ENCODE measurements at regions not wholly inside any gene's neighbourhood (a gene's known extent, or its start where the extent isn't known, plus 50 kb on each side); places are given as distances from the start of the nearest gene placed in this dataset.

- H3K9me3 ChIP-seq (ENCODE audit: control insufficient read depth in 1 of 2, low read length in 2 of 2): no peaks in the 10 kb centered on the region
- H3K27ac ChIP-seq (ENCODE audit: low read length): no peak overlapping the region
- no peaks in the 10 kb centered on the region for H3K27me3 ChIP-seq (ENCODE audit: low read depth, low read length)
- H3K4me3 ChIP-seq (ENCODE audit: low read depth in 1 of 2, low read length in 2 of 2): no peak overlapping the region
- no peaks in the 10 kb centered on the region for H3K4me1 ChIP-seq (ENCODE audit: control insufficient read depth in 1 of 2, insufficient read depth in 2 of 2, low read length in 2 of 2)
- H3K36me3 ChIP-seq (ENCODE audit: control insufficient read depth in 1 of 2, insufficient read depth in 2 of 2, low read length in 2 of 2): no peaks in the 10 kb centered on the region
These were observed 345.0 kb upstream of the PCDH15 start for GRCh38 chr10:55146032-55146431.

GRCh38 chr10:55144001-55144400 lies 343.0 kb upstream of the PCDH15 start:
- no peaks in the 10 kb centered on the region for H3K4me1 ChIP-seq (ENCODE audit: control insufficient read depth in 1 of 2, insufficient read depth in 2 of 2, low read length in 2 of 2)
- H3K27ac ChIP-seq (ENCODE audit: low read length): no peak overlapping the region
- no peaks in the 10 kb centered on the region for H3K9me3 ChIP-seq (ENCODE audit: control insufficient read depth in 1 of 2, low read length in 2 of 2)
- no peaks in the 10 kb centered on the region for H3K27me3 ChIP-seq (ENCODE audit: low read depth, low read length)
- H3K36me3 ChIP-seq (ENCODE audit: control insufficient read depth in 1 of 2, insufficient read depth in 2 of 2, low read length in 2 of 2): no peaks in the 10 kb centered on the region
- H3K4me3 ChIP-seq (ENCODE audit: low read depth in 1 of 2, low read length in 2 of 2): no peak overlapping the region

- H3K9me3 ChIP-seq (ENCODE audit: control insufficient read depth in 1 of 2, low read length in 2 of 2): no peaks in the 10 kb centered on the region
- no peaks in the 10 kb centered on the region for H3K27me3 ChIP-seq (ENCODE audit: low read depth, low read length)
These were observed 340.9 kb upstream of the PCDH15 start for GRCh38 chr10:55141892-55142291.

DNA sequence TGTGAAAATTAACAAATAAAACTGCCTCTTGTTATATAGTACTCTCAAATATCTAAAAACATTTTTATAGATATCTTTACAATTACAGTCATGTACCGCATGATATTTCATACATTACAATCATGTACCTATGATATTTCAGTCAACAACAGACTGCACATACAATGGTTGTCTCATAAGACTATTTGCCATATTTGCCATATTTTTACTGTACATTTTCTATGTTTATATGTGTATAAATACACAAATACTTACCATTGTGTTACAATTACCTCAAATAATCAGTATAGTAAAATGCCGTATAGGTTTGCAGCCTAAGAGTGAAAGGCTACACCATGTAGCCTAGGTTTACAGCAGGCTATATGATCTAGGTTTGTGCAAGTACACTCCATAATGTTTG lies 336.0 kb upstream of the PCDH15 start:
- H3K4me1 ChIP-seq (ENCODE audit: control insufficient read depth in 1 of 2, insufficient read depth in 2 of 2, low read length in 2 of 2): no peaks in the 10 kb centered on the region
- H3K4me3 ChIP-seq (ENCODE audit: low read depth in 1 of 2, low read length in 2 of 2): no peak overlapping the region
- H3K27me3 ChIP-seq (ENCODE audit: low read depth, low read length): no peaks in the 10 kb centered on the region

More at GRCh38 chr10:55141892-55142291, 340.9 kb upstream of the PCDH15 start:
- Histone ChIP-seq H3K27ac (ENCODE audit: low read length) (no peak overlapping the region), H3K4me1 (ENCODE audit: control insufficient read depth in 1 of 2, insufficient read depth in 2 of 2, low read length in 2 of 2) (no peaks in the 10 kb centered on the region), H3K36me3 (ENCODE audit: control insufficient read depth in 1 of 2, insufficient read depth in 2 of 2, low read length in 2 of 2) (no peaks in the 10 kb centered on the region), H3K4me3 (ENCODE audit: low read depth in 1 of 2, low read length in 2 of 2) (no peak overlapping the region)

GRCh38 chr10:55104738-55105137 lies 303.7 kb upstream of the PCDH15 start:
- no peaks in the 10 kb centered on the region for H3K36me3 ChIP-seq (ENCODE audit: control insufficient read depth in 1 of 2, insufficient read depth in 2 of 2, low read length in 2 of 2)
- no peaks in the 10 kb centered on the region for H3K27me3 ChIP-seq (ENCODE audit: low read depth, low read length)
- no peaks in the 10 kb centered on the region for H3K9me3 ChIP-seq (ENCODE audit: control insufficient read depth in 1 of 2, low read length in 2 of 2)
- H3K4me1 ChIP-seq (ENCODE audit: control insufficient read depth in 1 of 2, insufficient read depth in 2 of 2, low read length in 2 of 2): no peaks in the 10 kb centered on the region
- H3K27ac ChIP-seq (ENCODE audit: low read length): no peak overlapping the region
- no peak overlapping the region for H3K4me3 ChIP-seq (ENCODE audit: low read depth in 1 of 2, low read length in 2 of 2)

More for the DNA sequence above, 336.0 kb upstream of the PCDH15 start:
- H3K36me3 ChIP-seq (ENCODE audit: control insufficient read depth in 1 of 2, insufficient read depth in 2 of 2, low read length in 2 of 2): no peaks in the 10 kb centered on the region
- peaks cover 0 to 2% of the 10 kb centered on the region in 2 donors for H3K9me3 ChIP-seq (ENCODE audit: control insufficient read depth in 1 of 2, low read length in 2 of 2)
- H3K27ac ChIP-seq (ENCODE audit: low read length): no peak overlapping the region

DNA sequence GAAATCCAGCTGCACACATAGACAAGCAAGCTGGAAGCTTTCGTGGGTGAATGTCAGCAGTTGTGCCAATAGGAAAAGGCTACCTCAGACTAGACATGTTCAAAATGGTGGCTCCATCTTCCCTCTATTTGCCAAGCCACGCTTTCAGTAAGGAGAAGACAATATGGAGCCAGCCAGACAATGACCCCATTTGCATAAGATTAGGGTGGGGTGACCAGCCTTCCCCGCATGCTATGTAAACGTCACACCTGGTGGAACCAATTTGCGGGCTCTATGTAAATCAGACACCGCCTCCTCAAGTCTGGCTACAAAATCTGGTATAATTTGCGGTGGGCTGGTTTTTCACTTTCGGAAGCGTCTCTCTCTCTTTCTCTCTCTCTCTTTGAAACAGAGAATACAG lies 297.4 kb upstream of the PCDH15 start:
- Histone ChIP-seq H3K36me3 (ENCODE audit: control insufficient read depth in 1 of 2, insufficient read depth in 2 of 2, low read length in 2 of 2) (no peaks in the 10 kb centered on the region), H3K4me3 (ENCODE audit: low read depth in 1 of 2, low read length in 2 of 2) (no peak overlapping the region), H3K27me3 (ENCODE audit: low read depth, low read length) (no peaks in the 10 kb centered on the region), H3K4me1 (ENCODE audit: control insufficient read depth in 1 of 2, insufficient read depth in 2 of 2, low read length in 2 of 2) (no peaks in the 10 kb centered on the region), H3K27ac (ENCODE audit: low read length) (no peak overlapping the region), H3K9me3 (ENCODE audit: control insufficient read depth in 1 of 2, low read length in 2 of 2) (no peaks in the 10 kb centered on the region)

DNA sequence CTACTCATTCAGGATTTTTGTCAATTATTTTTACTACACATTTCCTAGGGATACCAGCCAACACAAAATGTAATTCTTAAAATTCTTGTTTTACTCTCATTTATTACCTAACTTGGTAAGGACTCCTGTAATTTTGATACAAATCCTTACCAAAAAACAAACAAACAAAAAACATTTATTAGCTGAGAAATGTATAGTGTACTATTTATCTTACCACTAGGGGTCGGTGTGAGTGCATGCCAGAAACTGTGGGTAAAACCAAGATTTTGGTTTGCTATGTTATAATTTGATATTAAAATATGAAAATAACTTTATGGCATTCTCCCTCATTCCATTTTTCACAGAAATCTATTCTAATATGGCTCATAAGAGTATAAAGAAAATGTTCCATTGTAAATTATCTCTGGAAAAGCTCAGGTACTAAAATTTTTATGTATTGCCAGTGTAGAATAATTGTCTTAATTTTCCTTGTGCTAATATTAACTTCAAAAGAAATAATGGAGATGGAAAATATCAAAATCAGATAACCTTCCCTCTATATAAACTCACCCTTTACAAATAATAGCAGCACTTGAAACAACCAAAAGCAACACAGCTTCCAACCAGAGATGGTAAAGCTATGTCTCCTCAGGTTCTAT lies 290.8 kb upstream of the PCDH15 start:
- H3K4me1 ChIP-seq (ENCODE audit: control insufficient read depth in 1 of 2, insufficient read depth in 2 of 2, low read length in 2 of 2): no peaks in the 10 kb centered on the region
- H3K4me3 ChIP-seq (ENCODE audit: low read depth in 1 of 2, low read length in 2 of 2): no peak overlapping the region
- no peaks in the 10 kb centered on the region for H3K27me3 ChIP-seq (ENCODE audit: low read depth, low read length)
- H3K9me3 ChIP-seq (ENCODE audit: control insufficient read depth in 1 of 2, low read length in 2 of 2): no peaks in the 10 kb centered on the region
- no peak overlapping the region for H3K27ac ChIP-seq (ENCODE audit: low read length)
- H3K36me3 ChIP-seq (ENCODE audit: control insufficient read depth in 1 of 2, insufficient read depth in 2 of 2, low read length in 2 of 2): no peaks in the 10 kb centered on the region

- Histone ChIP-seq H3K4me3 (ENCODE audit: low read depth in 1 of 2, low read length in 2 of 2) (no peak overlapping the region), H3K9me3 (ENCODE audit: control insufficient read depth in 1 of 2, low read length in 2 of 2) (no peaks in the 10 kb centered on the region), H3K4me1 (ENCODE audit: control insufficient read depth in 1 of 2, insufficient read depth in 2 of 2, low read length in 2 of 2) (no peaks in the 10 kb centered on the region), H3K27ac (ENCODE audit: low read length) (no peak overlapping the region), H3K27me3 (ENCODE audit: low read depth, low read length) (no peaks in the 10 kb centered on the region), H3K36me3 (ENCODE audit: control insufficient read depth in 1 of 2, insufficient read depth in 2 of 2, low read length in 2 of 2) (no peaks in the 10 kb centered on the region)
These were observed 277.1 kb upstream of the PCDH15 start for GRCh38 chr10:55078121-55078520.

GRCh38 chr10:55065185-55065584 lies 264.2 kb upstream of the PCDH15 start:
- Histone ChIP-seq H3K4me1 (ENCODE audit: control insufficient read depth in 1 of 2, insufficient read depth in 2 of 2, low read length in 2 of 2) (no peaks in the 10 kb centered on the region), H3K4me3 (ENCODE audit: low read depth in 1 of 2, low read length in 2 of 2) (no peak overlapping the region), H3K36me3 (ENCODE audit: control insufficient read depth in 1 of 2, insufficient read depth in 2 of 2, low read length in 2 of 2) (no peaks in the 10 kb centered on the region), H3K27me3 (ENCODE audit: low read depth, low read length) (no peaks in the 10 kb centered on the region), H3K9me3 (ENCODE audit: control insufficient read depth in 1 of 2, low read length in 2 of 2) (no peaks in the 10 kb centered on the region), H3K27ac (ENCODE audit: low read length) (no peak overlapping the region)

GRCh38 chr10:55063811-55064210 lies 262.8 kb upstream of the PCDH15 start:
- H3K4me3 ChIP-seq (ENCODE audit: low read depth in 1 of 2, low read length in 2 of 2): no peak overlapping the region
- no peaks in the 10 kb centered on the region for H3K4me1 ChIP-seq (ENCODE audit: control insufficient read depth in 1 of 2, insufficient read depth in 2 of 2, low read length in 2 of 2)
- no peaks in the 10 kb centered on the region for H3K9me3 ChIP-seq (ENCODE audit: control insufficient read depth in 1 of 2, low read length in 2 of 2)
- H3K27ac ChIP-seq (ENCODE audit: low read length): no peak overlapping the region
- no peaks in the 10 kb centered on the region for H3K27me3 ChIP-seq (ENCODE audit: low read depth, low read length)
- H3K36me3 ChIP-seq (ENCODE audit: control insufficient read depth in 1 of 2, insufficient read depth in 2 of 2, low read length in 2 of 2): no peaks in the 10 kb centered on the region

- Histone ChIP-seq H3K4me3 (ENCODE audit: low read depth in 1 of 2, low read length in 2 of 2) (no peak overlapping the region), H3K27me3 (ENCODE audit: low read depth, low read length) (no peaks in the 10 kb centered on the region), H3K4me1 (ENCODE audit: control insufficient read depth in 1 of 2, insufficient read depth in 2 of 2, low read length in 2 of 2) (no peaks in the 10 kb centered on the region), H3K36me3 (ENCODE audit: control insufficient read depth in 1 of 2, insufficient read depth in 2 of 2, low read length in 2 of 2) (no peaks in the 10 kb centered on the region), H3K9me3 (ENCODE audit: control insufficient read depth in 1 of 2, low read length in 2 of 2) (no peaks in the 10 kb centered on the region), H3K27ac (ENCODE audit: low read length) (no peak overlapping the region)
These were observed 261.3 kb upstream of the PCDH15 start for GRCh38 chr10:55062349-55062748.

GRCh38 chr10:55058800-55059199 lies 257.8 kb upstream of the PCDH15 start:
- no peak overlapping the region for H3K27ac ChIP-seq (ENCODE audit: low read length)
- H3K9me3 ChIP-seq (ENCODE audit: control insufficient read depth in 1 of 2, low read length in 2 of 2): no peaks in the 10 kb centered on the region
- H3K36me3 ChIP-seq (ENCODE audit: control insufficient read depth in 1 of 2, insufficient read depth in 2 of 2, low read length in 2 of 2): no peaks in the 10 kb centered on the region
- no peak overlapping the region for H3K4me3 ChIP-seq (ENCODE audit: low read depth in 1 of 2, low read length in 2 of 2)
- H3K4me1 ChIP-seq (ENCODE audit: control insufficient read depth in 1 of 2, insufficient read depth in 2 of 2, low read length in 2 of 2): no peaks in the 10 kb centered on the region
- H3K27me3 ChIP-seq (ENCODE audit: low read depth, low read length): no peaks in the 10 kb centered on the region

Measured in muscle layer of duodenum (tissue), 2 donors.